SK-N-SH treated with all-trans-retinoic acid at 6 μM for 48 hours (cell line): ENCODE measurements at regions not wholly inside any gene's neighbourhood (a gene's known extent, or its start where the extent isn't known, plus 50 kb on each side); places are given as distances from the start of the nearest gene placed in this dataset.

ENCODE experiments used
- CREB5 ChIP-seq: fragments of 250-450 bp; sonication (Bioruptor Pico); IDR thresholded peaks from 2 replicates; pipeline ENCODE4 v1.5.1; 2020; ENCODE audit warnings: low read depth, mild to moderate bottlenecking, moderate library complexity
- GLIS3 ChIP-seq: fragments of 250-450 bp; sonication (Bioruptor Pico); IDR thresholded peaks from 2 replicates; pipeline ENCODE4 v1.5.0; 2020; ENCODE audit warnings: mild to moderate bottlenecking, moderate library complexity
- PATZ1 ChIP-seq: fragments of 250-450 bp; sonication (Bioruptor Pico); IDR thresholded peaks from 2 replicates; pipeline ENCODE4 v1.8.0; 2020; ENCODE audit warnings: mild to moderate bottlenecking, moderate library complexity, borderline replicate concordance
- TCF4 ChIP-seq: fragments of 250-450 bp; sonication (Bioruptor Pico); IDR thresholded peaks from 2 replicates; pipeline ENCODE4 v1.8.0; 2021; ENCODE audit warnings: mild to moderate bottlenecking, moderate library complexity, borderline replicate concordance

GRCh38 chr1:234851450-234852438, 241.8 kb upstream of the IRF2BP2 start:
- TF ChIP-seq PATZ1 (no peak), TCF4 (CRISPR knock-in tag) (no peak), CREB5 (CRISPR knock-in tag) (no peak), GLIS3 (CRISPR knock-in tag) (no peak)
